NB4 (cell line): ENCODE measurements at regions not wholly inside any gene's neighbourhood (a gene's known extent, or its start where the extent isn't known, plus 50 kb on each side); places are given as distances from the start of the nearest gene placed in this dataset.
"Not testable (repeated sequence)": the region's sequence is repeated elsewhere in the genome, so short reads cannot be mapped to it uniquely, and the experiment has no call there.

Experiments
- DNase-seq: peaks from one replicate; pipeline ENCODE4 v3.0.0; 2010; ENCODE audit warnings: low read depth
- H3K4me3 ChIP-seq: one replicate; pipeline ENCODE4 v1.5.1; 2011; ENCODE audit warnings: mild to moderate bottlenecking, low read depth, low read length, moderate library complexity
- MYC ChIP-seq: IDR thresholded peaks from 2 replicates; pipeline ENCODE4 v1.6.1; 2011; ENCODE audit warnings: low read depth, low read length
- POLR2A ChIP-seq: IDR thresholded peaks from 2 replicates; pipeline ENCODE4 v1.6.1; 2011; ENCODE audit warnings: mild to moderate bottlenecking; ENCODE audit not compliant: insufficient read length; ENCODE audit errors: extremely low read depth
- TF ChIP-seq, protein P1 (sequence below): IDR thresholded peaks from one replicate; pipeline ENCODE4 v1.5.1; 2012; ENCODE audit warnings: low read depth, low read length
- TF ChIP-seq, protein P2 (sequence below): IDR thresholded peaks from 2 replicates; pipeline ENCODE4 v1.6.1; 2011; ENCODE audit warnings: low read depth, low read length

DNA sequence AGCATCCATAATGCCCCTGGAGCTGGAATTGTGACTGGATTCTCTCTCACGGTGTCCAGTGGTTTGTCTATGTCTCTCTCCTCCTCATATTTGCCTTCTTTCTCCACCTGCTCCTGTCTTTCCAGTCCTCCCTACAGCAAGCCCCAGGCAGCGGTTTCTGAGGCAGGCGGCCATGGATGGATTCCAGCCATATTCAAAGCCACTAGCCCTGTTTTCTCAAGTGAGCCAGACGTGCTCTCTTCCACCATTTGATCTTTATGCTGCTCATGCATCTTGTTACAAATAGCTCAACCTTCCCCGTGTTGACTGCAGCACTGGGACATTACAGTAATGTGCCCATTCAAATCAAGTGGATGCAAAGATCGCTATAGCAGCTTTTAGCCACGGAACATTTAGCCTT lies 387.2 kb upstream of the PODXL start:
- H3K4me3 ChIP-seq = no peak overlapping the region
- TF ChIP-seq MYC (no peak), POLR2A (no peak)
- TF ChIP-seq, protein P1, sequence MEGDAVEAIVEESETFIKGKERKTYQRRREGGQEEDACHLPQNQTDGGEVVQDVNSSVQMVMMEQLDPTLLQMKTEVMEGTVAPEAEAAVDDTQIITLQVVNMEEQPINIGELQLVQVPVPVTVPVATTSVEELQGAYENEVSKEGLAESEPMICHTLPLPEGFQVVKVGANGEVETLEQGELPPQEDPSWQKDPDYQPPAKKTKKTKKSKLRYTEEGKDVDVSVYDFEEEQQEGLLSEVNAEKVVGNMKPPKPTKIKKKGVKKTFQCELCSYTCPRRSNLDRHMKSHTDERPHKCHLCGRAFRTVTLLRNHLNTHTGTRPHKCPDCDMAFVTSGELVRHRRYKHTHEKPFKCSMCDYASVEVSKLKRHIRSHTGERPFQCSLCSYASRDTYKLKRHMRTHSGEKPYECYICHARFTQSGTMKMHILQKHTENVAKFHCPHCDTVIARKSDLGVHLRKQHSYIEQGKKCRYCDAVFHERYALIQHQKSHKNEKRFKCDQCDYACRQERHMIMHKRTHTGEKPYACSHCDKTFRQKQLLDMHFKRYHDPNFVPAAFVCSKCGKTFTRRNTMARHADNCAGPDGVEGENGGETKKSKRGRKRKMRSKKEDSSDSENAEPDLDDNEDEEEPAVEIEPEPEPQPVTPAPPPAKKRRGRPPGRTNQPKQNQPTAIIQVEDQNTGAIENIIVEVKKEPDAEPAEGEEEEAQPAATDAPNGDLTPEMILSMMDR = no peak
- TF ChIP-seq, protein P2, sequence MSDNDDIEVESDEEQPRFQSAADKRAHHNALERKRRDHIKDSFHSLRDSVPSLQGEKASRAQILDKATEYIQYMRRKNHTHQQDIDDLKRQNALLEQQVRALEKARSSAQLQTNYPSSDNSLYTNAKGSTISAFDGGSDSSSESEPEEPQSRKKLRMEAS = no peak
- no peak for DNase-seq

DNA sequence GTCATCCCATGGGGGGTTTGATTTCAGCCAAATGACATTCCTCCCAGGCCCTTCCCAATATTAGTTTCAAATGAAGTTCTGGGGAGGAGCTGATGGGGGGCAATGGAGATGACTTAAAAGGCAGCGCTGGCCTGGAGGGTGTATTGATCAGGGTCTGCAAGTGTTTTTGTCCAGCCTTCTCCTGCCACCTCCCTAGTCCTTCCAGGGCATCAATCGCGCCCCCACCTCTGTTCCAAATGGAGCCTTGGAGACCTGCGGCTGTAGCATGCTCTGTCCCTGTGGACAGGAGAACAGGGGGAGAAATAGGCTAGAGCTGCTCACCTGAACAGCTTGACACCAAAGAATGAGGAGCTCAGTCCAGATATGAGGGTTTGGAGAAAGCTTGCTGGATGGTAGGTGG lies 386.8 kb upstream of the PODXL start:
- H3K4me3 ChIP-seq = no peak overlapping the region
- no peak for DNase-seq
- TF ChIP-seq MYC (no peak), POLR2A (no peak)

DNA sequence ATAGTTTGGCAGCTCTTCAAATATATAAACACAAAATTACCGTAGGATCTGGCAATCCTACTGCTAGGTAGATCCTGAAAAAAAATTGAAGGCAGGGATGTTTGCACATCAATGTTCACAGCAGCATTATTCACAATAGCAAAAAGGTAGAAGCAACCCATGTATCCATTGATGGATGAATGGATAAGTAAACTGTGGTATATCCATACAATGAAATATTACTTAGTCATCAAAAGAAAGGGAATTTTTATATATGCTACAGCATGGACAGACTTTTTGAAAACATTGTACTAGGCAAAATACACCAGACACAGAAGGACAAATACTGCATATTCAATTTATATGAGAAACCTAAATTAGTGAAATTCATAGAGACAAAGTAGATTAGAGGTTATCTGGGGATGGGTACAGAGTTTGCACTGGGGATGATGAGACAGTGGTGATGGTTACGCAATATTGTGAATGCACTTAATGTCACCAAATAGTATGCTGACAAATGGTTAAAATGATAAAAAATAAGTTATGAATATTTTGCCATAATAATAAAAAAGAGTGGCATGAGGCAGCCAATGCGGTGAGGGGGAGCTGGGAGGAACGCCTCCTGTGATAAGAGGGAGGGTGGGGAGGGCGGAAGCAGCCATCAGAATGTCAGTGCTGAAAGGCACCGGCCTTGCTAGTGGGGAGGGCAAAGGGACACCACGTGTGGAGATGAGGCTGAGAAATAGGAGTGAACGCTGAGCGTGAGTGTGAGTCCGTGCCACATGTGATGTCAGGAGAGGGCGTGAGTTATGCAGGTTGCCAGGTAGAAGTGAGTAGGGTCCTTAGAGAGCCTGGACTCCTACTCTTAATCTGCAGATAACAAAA lies 386.1 kb upstream of the PODXL start:
- TF ChIP-seq POLR2A = no peak
- TF ChIP-seq, protein P1 = no peak
- DNase-seq = no peak
- H3K4me3 ChIP-seq = no peak overlapping the region

DNA sequence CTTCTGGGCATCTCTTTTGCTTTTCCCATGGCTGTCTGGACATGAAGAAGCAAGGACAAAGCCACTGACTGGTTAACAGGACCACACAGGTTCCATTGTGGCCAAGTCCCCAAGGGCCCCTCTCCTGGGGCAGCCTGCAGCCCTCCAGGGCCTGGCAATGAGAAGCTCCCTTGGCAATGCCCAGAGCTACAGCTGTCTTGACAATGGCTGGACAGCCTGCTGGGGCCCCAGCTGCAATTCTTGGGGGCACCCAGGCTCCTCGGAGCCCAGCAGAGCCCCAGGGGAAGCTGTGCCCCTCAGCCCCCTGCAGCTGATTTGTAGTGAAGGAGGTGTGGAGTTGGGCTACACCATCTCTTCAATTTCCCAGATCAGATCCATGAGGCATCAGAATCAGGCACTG lies 384.9 kb upstream of the PODXL start:
- TF ChIP-seq, protein P2 = no peak
- TF ChIP-seq MYC = no peak
- TF ChIP-seq, protein P1 = no peak
- TF ChIP-seq POLR2A = no peak
- no peak overlapping the region for H3K4me3 ChIP-seq
- DNase-seq = no peak

DNA sequence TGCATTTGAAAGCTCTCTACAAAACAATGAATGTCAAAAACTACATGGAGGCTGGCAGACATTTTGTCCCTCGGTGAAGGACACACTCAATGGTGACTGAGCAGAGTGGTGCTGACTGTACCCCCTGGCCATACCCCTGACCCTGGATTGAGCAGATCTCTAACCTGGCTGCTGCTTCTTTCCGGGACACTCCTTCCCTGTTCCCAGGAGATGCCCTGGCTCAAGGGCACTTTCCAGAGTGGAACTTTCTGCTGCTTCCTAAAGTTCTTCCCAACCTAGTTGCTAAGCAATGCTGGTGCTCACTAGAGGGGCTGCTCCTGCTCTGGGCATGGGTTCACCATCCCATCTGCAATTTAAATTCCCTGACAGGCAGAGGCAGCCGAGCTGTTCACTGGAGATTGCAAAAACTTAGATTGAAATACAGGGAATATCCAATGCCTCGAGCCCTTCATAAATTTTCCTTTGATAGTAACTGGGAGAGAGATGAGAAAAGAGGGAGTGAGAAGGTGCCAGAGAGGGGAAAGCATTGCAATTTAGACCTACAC lies 384.3 kb upstream of the PODXL start:
- no peak overlapping the region for H3K4me3 ChIP-seq
- DNase-seq = no peak
- TF ChIP-seq, protein P2 = no peak
- no peak for TF ChIP-seq POLR2A
- TF ChIP-seq, protein P1 = no peak
- no peak for TF ChIP-seq MYC

DNA sequence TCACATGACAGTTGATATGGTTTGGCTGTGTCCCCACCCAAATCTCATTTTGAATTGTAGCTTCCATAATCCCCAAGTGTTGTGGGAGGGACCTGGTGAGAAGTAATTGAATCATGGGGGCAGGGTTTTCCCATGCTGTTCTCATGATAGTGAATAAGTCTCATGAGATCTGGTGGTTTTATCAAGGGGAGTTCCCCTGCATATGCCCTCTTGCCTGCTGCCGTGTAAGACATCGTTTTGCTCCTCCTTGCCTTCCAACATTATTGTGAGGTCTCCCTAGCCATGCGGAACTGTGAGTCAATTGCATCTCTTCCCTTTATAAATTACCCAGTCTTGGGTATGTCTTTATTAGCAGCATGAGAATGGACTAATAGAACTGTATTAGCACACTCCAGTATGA lies 382.4 kb upstream of the PODXL start:
- DNase-seq, H3K4me3 ChIP-seq: not testable (repeated sequence)

DNA sequence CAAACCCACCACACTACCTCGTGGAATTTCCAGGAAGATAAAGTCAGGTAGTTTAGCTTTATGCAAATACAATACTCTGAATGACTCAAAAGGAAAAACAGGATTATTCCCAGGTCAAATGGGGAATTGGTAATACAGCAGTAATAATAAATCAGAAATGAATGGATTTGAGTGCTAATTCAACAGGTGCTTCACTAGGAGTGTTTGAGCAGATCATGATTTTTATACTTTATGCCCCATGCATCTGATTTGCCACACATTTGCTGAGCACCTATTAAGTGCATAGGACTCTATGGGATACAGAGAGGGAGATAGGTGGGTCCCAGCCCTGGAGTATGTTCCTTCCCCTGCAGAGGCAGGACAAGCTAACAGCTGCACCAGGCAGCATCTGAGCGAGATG lies 381.4 kb upstream of the PODXL start:
- DNase-seq = no peak
- H3K4me3 ChIP-seq = no peak overlapping the region
- TF ChIP-seq, protein P1 = no peak
- no peak for TF ChIP-seq MYC
- TF ChIP-seq, protein P2 = no peak
- TF ChIP-seq POLR2A = no peak
